ENCODE measurements at regions not wholly inside any gene's neighbourhood (a gene's known extent, or its start where the extent isn't known, plus 50 kb on each side); places are given as distances from the start of the nearest gene placed in this dataset.
"Not testable (repeated sequence)": the region's sequence is repeated elsewhere in the genome, so short reads cannot be mapped to it uniquely, and the experiment has no call there.

DNA sequence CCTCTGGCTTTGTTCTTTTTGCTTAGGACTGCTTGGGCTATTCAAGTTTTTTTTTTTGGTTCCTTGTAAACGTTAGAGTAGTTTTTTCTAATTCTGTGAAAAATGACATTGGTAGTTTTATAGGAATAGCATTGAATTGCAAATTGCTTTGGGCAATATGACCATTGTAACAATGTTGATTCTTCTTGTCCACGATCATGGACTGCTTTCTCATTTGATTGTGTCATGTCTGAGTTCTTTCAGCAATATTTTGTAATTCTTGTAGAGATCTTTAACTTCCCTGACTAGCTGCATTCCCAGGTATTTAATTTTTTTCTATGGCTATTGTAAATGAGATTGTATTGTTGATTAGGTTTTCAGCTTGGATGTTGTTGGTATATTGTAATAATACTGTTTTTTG lies 286.2 kb upstream of the C1QTNF3 start:
- not testable (repeated sequence) for DNase-seq (ENCODE audit: low read depth)

DNA sequence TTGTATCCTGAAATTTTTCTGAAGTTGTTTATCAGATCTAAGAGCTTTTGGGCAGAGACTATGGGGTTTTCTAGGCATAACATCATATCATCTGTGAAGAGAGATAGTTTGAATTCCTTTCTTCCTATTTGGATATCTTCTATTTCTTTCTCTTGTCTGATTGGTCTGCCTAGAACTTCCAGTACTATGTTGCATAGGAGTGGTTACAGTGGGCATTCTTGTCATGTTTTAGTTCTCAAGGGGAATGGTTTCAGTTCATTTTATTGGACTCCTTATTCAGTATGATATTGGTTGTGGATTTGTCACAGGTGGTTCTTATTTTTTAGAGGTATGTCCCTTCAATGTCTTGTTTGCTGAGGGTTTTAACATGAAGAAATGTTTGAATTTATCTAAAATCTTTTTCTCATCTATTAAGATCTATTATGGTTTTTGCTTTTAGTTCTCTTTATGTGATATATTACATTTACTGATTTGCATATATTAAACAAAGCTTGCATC lies 286.6 kb upstream of the C1QTNF3 start:
- not testable (repeated sequence) for DNase-seq (ENCODE audit: low read depth)

DNA sequence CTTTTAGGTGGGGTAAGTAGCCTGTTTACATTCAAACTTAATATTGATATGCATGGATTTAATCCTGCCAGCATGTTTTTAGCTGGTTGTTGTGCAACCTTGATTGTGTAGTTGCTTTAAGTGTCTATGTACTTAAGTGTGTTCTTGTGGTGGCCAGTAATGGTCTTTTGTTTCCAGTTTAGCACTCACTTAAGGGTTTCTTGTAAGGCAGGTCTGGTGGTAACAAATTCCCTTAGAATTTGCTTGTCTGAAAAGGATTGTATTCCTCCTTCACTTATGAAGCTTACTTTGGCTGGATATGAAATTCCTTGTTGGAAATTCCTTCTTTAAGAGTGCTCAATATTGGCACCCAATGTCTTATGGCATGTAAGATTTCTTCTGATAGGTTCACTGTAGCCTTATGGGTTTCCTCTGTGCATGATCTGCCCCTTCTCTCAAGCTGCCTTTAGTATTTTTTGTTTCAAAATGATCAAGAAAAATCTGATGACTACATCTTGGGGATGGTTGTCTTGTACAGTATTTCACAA lies 289.0 kb upstream of the C1QTNF3 start:
- DNase-seq (ENCODE audit: low read depth) = not testable (repeated sequence)

DNA sequence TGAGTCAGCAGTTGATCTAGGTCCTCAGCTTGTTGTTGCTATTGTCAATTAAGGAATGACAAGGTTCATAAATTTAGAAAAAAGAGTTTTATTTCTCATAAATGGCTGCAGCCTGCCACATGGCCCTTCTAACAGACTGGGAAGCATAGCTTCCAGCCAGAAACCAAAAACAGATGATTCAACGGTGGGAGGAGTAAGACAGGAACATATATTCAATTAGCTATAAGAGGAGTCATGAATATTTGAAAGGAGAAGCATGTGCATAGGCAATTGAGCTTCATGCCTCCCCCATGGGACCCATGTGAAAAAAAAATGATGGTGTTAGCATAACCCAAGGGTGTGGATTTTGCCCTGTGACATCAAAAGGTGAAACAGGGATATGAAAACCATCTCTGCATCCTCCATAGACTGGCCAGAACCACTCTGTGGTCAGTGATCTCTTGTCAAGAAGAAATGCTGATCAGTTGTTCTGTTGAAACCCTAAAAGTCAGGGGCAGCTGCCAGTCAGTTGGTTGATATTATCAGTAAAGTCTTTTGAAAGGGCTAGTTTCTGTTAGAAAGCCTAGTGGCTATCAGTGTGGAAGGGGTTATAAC lies 296.5 kb upstream of the C1QTNF3 start:
- not testable (repeated sequence) for DNase-seq (ENCODE audit: low read depth)

DNA sequence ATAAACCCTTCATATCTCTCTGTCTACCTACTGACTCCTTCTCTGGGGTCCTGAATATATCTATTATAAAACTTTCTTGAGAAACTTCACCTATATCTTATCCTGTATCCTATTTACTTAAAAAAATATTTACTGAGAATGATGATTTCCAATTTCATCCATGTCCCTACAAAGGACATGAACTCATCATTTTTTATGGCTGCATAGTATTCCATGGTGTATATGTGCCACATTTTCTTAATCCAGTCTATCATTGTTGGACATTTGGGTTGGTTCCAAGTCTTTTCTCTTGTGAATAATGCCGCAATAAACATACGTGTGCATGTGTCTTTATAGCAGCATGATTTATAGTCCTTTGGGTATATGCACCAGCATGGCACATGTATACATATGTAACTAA lies 301.7 kb upstream of the RAI14 start:
- DNase-seq (ENCODE audit: low read depth) = not testable (repeated sequence)

DNA sequence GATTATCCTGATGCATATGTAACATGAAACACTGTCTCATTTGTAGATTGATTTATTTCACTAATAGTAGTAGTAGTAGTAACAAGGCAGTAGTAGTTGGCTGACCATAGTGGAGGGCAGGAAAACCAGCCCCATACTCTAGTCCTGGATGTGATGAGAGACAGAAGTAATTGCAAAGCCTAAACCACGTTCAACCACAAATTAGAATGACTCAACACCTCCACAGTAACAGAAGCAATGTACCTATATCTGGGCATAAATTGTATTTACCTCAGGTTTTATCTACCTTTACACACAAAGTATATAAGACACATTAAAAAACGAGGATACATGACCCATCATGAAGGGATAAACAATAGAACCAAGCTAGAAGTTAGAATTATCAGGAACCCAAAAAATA lies 284.7 kb upstream of the RAI14 start:
- not testable (repeated sequence) for DNase-seq (ENCODE audit: low read depth)

DNA sequence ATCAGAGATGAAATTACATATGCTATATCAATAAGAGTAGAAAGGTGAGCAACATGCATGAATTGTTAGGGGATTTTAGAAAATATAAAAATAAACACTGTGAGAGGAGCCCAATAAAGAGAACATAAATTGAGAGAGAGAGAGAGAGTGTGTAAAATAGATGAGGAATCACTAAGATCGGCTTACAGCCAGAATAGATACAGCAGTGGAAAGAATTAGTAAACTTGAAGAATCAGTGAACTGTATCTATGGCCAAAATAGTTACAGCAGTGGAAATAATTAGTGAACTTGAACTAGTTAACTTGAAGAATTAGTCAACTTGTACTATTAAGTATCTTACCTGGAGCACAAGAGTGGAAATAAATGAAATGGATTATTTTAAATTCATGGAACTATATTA lies 284.3 kb upstream of the RAI14 start:
- not testable (repeated sequence) for DNase-seq (ENCODE audit: low read depth)

DNA sequence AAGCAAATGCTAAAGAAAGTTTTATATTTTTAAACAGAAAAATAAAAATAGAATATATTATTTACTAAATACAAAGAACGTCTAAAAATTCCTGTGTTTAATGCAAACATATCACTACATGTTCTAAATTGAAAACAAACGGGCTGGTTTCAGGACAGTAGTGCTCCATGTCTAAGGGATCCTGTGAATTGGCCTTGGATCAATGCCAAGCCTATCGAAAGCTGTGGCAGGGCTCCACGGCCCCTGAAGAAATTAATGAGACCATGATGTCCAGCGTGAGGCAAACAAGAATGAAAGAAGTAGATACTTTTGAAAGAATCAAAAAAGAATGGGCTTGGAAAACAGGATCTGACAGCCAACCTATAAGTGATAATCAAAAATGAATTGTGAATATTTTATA lies 283.4 kb upstream of the RAI14 start:
- not testable (repeated sequence) for DNase-seq (ENCODE audit: low read depth)

DNA sequence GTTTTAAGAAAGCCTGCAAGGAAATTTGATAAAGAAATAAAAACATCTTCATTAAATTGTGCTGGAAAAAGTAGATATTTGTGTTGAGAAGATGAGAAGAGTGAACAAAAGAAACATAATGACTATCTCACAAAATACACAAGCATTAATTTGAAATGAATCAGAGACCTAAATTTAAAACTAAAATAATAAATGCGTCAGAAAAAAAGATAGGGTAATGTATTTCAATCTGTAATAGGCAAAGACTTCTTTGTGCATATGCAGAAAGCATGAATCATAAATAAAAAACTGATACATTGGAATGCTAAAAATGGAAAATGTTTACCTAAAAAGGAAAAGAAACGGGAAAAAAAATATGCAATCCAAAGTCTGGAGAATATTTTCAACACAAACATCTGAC lies 278.5 kb upstream of the RAI14 start:
- DNase-seq (ENCODE audit: low read depth) = not testable (repeated sequence)

DNA sequence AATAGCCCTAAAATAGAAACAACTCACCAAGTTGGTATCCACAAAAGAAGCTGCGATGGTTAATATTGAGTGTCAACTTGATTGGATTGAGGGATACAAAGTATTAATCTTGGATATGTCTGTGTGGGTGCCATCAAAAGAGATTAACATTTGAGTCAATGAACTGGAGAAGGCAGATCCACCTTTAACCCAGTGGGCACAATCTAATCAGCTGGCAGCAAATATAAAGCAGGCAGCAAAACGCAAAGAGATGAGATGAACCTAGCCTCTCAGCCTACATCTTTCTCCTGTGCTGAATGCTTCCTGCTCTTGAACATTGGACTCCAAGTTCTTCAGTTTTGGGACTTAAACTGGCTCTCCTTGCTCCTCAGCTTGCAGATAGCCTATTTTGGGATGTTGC lies 277.6 kb upstream of the RAI14 start:
- DNase-seq (ENCODE audit: low read depth) = not testable (repeated sequence)

DNA sequence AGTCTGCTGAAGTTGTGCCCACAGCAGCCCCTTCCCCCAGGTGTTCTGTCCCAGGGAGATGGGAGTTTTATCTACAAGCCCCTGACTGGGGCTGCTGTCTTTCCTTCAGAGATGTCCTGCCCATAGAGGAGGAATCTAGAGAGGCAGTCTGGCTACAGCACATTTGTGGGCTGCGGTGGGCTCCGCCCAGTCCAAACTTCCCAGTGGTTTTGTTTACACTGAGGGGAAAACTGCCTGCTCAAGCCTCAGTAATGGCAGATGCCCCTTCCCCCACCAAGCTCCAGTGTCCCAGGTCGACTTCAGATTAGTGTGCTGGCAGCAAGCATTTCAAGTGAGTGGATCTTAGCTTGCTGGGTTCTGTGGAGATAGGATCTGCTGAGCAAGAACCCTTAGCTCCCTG lies 267.4 kb upstream of the RAI14 start:
- DNase-seq (ENCODE audit: low read depth) = not testable (repeated sequence)

DNA sequence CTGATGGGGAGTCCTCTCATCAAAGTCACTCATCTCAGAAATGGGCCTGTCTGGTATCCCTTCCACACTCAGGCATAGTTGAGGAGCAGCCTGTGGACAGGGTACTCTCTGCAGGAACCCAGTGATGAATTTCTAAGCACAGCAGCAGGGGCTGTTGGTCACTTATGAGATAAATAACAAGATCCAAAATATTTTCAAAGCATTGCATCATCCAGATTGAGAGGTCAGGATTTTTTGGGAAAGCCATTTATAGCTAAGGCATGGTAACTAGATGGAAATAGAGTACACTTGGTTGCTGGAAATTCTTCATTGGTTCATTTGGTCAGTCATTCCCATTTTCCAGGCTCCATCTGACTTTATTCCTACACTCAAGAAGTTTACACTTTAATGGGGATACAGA lies 246.8 kb upstream of the RAI14 start:
- no peak for DNase-seq (ENCODE audit: low read depth)

DNA sequence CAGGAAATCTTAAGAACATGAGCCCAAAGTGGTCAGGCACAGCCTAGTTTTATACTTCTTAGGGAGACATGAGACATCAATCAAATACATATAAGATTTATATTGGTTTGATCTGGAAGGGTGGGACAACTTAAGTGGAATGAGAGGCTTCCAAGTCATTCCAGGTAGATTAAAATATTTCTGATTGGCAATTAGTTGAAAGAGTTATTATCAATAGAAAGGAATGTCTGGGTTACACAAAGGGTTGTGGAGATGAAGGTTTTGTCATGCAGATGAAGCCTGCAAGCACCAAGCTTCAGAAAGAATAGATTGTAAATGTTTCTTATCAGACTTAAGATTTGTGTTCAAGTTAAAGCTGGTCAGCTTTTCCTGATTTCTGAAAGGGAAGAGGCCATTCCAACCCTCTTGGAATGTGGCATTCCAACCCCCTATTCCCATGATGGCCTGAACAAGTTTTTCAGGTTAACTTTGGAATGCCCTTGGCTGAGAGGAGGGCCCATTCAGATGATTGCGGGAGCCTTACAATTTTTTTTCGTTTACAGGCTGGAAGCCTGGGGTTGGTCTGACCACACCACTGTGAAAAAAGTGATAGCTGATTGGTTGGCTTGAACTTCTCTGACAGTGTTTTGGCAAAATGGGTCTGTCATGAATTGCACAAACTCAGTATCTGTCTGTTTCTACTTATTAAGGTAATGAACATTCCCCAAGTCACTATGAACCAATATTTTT lies 245.6 kb upstream of the RAI14 start:
- no peak for DNase-seq (ENCODE audit: low read depth)

DNA sequence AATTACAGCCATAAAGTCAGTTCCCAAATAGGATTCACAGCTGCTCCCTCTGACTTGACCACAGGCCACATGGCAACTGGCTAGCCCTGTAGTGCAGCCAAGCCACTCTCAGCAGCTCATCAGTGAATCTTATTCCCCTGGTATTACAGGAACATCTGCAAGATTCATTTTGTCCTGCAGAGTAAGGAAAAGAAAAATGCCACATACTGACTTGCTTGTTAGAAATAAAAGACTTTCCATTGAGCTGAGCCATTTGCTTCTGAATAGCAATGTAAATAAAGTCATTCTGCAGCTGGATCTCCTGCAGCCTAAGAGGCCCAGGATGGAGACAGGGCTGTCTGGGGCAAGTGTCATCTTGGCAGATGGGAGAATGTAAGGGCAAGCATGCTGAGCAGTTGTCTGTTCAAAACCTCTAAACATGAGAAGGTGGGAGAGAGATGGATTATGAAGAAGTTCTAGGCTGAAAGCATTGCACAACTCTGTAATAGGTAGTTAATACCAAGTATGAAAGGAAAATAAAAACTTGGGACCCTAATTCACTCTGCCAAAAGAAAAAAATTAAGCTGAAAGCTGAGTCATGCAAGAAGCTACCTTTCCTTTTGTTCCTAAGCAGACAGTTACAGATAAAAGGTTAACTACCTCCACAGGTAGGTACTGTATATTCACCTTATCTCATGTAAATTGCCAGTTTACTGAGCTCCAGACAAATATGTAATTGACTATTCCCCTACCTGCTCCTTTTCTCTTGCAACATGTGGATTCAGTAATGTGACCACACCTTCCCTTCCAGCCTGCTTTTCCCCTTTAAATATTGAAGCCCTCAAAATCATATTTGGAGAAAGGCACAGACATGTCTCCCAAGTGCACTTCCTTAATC lies 244.4 kb upstream of the RAI14 start:
- no peak for DNase-seq (ENCODE audit: low read depth)

DNA sequence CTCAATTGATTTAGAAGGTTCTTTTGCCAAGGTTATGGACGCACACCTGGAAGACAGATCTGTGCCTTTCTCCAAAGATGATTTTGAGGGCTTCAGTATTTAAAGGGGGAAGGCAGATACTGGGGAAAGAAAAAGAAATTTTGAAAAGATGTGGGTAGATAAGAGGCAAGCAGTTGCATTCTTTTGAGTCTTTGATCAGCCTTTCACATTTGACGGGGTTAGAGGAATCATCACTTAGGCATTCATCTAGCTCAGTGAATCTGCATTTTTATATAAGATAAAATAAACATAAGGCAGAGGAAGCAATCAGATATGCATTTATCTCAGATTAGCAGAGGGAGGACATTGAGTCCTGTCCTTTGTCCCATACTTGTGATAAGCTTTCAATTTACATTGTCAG lies 243.4 kb upstream of the RAI14 start:
- no peak for DNase-seq (ENCODE audit: low read depth)

DNA sequence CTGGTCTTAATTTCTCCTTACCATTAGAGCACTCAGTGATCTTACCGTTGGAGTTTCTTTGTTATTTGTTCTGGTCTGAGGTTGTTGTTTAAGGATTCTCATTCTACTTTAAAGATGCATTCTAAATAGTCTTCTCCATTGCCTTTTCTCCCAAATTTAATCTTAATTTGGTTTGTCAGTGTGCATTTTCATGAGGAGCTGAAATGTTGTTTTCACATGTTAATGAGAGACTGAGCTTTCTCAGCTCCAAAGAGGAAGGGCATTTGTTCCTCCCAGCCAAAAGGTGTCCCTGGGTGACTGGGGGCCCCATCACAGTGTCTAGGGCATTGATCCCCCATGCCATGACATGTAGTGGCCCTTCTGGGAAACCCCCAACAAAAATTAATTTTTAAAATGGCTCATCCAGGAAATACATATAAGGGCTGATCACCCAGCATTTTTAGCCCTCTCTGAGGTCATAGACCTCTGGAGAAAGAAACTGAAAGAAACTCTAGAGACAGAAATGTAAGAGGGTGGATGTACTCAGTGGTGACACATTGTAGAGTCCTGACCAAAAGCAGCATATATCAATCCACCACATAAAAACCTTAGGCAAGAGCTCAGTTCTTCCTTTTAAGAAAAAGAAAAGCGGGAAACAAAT lies 240.4 kb upstream of the RAI14 start:
- no peak for DNase-seq (ENCODE audit: low read depth)

DNA sequence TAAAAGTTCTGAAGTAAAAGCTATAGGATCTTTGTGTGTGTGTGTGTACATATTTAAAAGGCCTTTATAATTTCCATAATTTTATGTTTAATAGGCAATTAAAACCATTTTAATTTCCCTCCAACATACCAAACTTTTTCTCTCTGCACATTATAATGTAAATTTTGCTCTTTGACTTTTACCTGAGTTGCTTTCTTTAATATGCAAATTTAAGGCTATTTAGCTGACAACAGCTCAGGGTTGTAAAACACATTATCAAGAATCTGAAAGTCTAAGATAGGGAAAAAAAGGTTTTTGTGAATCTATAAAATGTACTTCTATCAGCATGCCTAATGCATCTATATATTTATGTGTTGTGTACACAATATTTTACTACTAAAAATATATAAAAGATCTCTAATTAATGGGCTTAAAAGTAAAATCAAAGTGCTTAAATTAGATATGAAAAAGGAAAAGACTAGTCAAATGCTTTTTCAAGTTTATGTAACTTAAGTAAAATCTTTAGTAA lies 239.6 kb upstream of the RAI14 start:
- DNase-seq (ENCODE audit: low read depth) = no peak

DNA sequence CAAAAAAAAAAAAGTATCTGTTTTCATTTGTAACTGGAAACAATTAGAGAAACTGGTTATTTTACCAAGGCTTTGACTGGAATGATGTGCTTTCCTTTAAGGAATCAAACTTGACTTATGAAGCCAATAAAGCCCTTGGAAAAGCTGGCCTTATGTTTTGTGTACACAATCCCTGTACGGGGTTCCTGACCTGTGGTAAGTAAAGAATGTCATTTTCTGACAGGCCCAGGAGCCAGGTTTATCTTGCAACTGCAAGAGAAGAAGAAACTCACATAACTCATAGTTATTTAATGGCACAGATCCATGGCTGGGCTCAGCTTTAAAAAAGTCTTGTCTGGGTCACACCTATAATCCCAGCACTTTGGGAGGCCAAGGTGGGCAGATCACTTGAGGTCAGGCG lies 235.9 kb upstream of the RAI14 start:
- not testable (repeated sequence) for DNase-seq (ENCODE audit: low read depth)

DNA sequence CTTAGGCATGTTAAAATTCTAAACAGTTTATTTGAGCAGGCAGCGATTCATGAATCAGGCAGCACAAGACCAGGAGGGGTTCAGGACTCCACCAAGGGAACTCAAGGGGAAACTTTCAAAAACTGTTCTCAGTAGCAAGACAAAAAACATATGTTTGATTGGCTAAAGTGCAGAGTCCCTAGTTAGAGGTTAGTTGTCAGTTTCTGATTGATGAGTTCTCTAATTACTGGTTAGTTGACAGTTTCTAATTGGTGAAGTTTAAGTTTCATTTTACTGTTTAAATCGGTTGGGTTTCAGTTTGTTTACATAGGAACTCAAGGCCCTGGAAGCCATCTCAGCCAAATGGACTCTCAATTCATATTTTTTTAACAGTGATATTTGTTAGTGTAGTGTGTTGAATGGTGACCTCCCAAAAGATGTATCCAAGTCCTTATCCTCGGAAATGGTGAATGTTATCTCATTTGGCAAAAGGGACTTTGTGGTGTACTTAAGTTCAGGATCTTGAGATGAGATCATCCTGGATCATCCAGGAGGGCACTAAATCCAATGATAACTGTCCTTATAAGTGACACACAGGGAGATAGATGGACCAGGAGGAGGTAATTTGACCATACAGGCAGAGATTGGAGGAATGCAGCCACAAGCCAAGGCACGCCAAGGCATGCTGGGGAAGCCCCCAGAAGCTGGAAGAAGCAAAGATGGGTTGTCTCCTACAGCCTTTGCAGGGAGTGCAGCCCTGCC lies 219.2 kb upstream of the RAI14 start:
- DNase-seq (ENCODE audit: low read depth) = no peak

DNA sequence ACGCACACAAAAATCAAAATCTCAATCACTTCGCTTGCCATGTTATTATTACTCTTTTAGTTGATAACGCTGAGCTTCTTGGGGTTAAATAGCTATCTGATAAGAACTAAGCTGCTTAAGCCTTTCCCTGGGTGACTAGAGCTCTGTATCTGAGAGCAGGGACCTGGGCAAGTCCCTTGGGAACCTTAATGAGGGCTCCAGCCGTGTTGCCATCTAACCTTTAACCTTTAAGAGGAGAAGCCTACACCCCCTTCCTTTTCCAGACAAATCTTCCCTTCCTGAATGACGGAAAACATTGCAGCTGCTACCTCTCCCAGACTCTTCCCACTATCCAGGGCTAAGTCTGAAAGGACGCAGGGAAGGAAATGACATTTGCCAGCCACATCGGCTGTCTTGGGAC lies 216.5 kb upstream of the RAI14 start:
- no peak for DNase-seq (ENCODE audit: low read depth)

DNA sequence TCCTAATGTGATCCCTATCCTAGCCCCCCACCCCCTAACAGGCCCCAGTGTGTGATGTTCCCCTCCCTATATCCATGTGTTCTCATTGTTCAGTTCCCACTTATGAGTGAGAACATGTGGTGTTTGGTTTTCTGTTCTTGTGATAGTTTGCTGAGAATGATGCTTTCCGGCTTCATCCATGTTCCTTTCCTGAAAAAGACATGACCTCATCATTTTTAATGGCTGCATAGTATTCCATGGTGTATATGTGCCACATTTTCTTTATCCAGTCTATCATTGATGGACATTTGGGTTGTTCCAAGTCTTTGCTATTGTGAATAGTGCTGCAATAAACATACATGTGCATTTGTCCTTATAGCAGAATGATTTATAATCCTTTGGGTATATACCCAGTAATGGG lies 214.4 kb upstream of the RAI14 start:
- DNase-seq (ENCODE audit: low read depth) = not testable (repeated sequence)
